HK-2 (cell line): ENCODE measurements at regions not wholly inside any gene's neighbourhood (a gene's known extent, or its start where the extent isn't known, plus 50 kb on each side); places are given as distances from the start of the nearest gene placed in this dataset.

Source experiments
- DNase-seq: peaks from one replicate; pipeline ENCODE4 v3.0.0-alpha.2; 2018; ENCODE audit not compliant: unreplicated experiment

- DNase-seq, result no peak
Observed at GRCh38 chr6:170084166-170084730, 206.6 kb downstream of the DLL1 start.

- DNase-seq, result no peak
Observed at GRCh38 chr6:170083236-170084051, 207.4 kb downstream of the DLL1 start.

GRCh38 chr6:170082531-170083187 is 208.2 kb downstream of the DLL1 start:
- no peak for DNase-seq

GRCh38 chr6:170082067-170082466 is 208.8 kb downstream of the DLL1 start:
- DNase-seq, result no peak

GRCh38 chr6:170081556-170081955 is 209.3 kb downstream of the DLL1 start:
- no peak for DNase-seq

DNA sequence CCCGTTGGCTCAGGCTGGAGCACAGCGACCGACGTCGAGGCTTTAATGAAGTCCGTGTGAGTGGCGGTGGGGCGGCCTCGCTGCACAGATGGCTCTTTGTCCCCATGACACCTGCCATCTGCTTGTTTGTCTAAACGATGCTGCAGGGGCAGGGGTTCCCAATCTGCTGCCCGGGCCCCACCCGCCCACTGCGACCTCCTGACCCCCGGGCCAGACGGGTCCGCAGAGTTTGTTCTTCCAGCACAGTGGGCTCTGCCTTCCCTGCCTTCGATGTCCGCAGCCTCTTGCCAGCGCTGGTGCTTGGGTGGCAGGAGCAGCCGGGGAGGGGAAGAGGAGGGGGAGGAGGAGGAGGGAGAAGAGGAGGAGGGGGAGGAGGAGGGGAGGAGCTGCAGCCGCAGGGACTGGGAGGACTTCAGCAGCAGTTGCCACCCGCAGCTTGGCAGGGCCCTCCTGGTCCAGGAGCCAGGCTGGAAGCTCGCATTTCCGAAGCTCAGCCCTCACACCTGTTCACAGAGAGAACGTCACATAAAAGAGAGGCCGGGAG is 210.0 kb downstream of the DLL1 start:
- no peak for DNase-seq

GRCh38 chr6:170080169-170080827 is 210.6 kb downstream of the DLL1 start:
- no peak for DNase-seq

GRCh38 chr6:170076466-170077165 is 214.3 kb downstream of the DLL1 start:
- DNase-seq, result no peak

GRCh38 chr6:170075659-170076223 is 215.1 kb downstream of the DLL1 start:
- DNase-seq, result no peak

DNA sequence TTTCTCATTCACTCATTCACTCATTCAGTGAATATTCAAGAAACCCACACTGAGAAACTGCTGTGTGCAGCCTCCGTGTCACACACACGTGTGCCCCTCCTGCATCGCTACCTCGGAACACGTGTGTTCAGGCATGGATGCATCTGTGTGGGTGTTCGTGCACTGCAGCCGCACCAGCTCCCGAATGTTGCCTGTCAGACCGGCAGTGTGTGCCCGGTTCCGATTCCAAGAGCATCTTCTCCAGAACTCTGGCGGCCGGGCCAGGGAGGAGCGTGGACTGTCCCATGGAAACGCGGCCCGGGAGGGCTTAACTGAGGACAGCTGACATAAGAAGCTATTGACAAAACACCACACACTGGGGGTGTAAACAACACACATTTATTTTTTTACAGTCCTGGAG is 216.0 kb downstream of the DLL1 start:
- DNase-seq, result no peak

DNA sequence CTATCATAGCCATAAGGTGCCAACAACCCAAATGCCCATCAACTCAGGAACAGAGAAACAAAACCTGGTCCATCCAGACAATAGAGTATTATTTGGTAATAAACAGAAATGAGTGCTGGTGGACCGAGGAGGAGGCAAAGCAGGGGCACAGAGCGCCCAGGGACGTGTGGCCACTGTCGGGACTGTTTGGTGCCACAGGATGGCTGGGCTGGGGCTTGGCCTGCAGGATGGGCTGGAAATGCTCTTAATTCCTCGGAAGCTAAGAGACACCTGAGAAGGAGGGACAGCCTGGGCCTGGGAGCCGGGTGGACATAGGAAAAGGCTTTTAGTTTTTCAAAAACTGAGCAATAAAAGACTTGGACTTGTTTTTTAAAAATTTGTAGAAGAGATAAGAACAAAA is 216.4 kb downstream of the DLL1 start:
- no peak for DNase-seq

DNA sequence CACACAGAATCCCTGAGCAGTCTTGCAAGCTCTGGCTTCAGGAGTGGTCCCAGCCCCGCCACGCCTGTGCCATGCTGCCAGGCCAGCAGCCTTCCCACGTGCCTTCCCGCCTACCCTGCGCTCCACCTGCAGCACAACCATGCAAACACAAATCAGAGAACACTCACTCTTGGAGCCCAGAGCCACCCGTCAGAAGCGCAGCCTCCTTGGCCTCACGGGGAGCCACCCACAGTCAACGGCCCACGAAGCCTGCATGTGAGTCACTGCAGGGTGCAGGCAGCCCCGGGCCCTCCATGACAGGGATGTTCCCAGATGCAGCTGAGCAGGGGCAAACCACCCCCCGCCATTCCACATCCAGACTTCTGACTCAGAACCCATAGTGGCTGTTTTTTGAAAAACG is 217.0 kb downstream of the DLL1 start:
- no peak for DNase-seq

DNA sequence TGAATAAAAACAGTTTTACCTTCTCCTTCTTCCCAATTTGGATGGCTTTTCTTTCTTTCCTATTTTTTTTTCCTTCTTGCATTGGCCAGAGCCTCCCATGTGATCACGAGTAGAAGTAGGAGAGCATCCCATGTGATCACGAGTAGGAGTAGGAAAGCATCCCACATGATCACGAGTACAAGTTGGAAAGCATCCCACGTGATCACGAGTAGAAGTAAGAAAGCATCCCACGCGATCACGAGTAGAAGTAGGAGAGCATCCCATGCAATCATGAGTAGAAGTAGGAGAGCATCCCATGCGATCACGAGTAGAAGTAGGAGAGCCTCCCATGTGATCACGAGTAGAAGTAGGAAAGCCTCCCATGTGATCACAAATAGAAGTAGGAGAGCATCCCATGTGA is 218.6 kb downstream of the DLL1 start:
- no peak for DNase-seq

DNA sequence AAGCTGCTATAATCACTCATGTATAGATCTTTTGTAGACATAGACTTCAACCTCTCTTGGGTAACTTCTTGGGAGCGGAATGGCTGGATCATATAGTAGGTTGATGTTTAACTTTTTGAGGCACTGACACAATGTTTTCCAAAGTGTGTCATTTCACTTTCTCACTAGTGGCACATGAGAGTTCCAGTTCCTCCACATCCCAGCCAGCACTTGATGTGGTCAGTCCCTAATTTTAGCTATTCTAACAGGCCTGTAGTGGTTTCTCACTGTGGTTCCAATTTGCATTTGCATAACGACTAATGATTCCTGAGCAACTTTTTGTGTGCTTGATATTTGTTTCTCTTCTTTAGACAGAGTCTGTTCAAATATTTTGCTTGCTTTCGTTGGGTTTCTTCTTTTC is 221.3 kb downstream of the DLL1 start:
- no peak for DNase-seq

DNA sequence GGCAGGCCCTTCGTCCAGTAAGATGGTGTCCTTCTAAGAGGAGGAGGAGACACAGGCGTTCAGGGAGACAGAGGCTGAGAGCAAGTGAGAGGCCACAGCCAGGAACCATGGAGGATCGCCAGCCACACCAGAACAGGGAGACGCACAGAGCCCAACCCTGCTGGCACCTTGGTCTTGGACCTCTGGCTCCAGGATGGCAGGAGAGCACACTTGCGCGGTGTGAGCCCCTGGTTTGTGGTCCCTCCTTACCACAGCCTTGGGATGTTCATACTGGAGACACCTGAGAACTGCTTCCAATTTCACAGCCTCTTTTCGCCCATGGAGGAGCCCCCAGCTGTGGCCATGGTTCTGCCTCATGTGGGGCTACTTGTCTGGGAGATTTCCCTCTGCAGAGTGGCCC is 222.4 kb downstream of the DLL1 start:
- DNase-seq, result no peak

DNA sequence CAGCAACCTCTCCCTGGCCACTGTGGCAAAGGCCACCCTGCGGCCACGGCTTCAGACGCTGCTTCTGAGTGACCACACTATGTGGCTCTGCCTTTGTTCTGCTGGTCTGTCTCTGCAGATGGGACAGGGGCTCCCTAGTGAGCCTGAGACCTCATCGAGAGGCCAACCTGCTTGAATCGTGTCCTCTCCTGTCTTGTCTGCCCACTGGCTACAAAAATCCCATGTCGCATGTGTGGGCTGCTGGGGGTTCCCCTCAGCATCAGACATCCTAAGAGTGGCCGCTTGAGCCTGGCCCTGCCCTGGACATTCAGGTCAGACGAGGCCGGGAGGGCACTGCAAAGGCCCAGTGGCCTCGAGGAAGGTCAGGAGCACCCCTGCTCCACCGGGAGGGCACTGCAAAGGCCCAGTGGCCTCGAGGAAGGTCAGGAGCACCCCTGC is 222.9 kb downstream of the DLL1 start:
- no peak for DNase-seq

DNA sequence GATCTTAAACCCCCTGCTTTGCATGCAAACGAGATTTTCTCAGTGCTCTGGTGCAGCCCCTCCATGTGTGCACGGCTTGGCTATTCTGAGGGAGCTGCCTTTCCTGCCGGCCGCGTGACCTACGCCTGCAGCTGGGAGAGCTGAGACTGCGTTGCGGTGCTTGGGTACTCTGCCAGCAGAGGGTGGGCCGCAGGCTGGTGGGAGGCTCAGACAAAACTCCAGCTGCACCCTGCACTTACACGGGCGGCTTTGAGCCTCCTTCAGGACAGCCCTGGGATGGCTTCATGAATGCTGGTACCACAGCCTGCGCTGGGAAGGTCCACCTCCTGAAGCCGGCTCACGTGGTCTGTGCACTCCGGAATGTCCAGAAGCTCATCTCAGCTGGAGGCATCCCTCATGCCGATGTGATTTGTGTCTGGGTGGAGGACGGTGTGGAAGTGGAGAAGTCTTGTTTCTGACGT is 223.7 kb downstream of the DLL1 start:
- DNase-seq, result no peak

DNA sequence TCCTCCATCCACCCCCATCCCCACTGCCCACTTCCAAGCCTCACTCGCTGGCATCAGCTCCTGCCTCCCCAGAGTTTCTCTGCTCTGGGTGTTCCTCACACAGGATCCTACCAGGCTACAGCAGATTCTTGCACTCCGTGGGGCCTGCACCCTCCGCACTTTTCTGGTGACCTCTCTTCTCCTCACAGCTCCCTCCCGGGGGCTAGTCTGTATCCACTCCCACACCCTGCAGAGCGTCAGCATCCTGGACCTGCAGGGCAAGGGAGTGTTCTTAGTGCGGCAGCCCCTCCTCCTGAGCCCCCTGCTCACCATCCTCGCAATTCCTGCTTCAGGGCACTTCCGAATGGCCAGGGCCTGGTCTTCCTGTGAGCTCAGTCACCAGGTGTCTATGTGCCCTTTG is 224.2 kb downstream of the DLL1 start:
- DNase-seq, result no peak

GRCh38 chr6:170063851-170064602 is 226.9 kb downstream of the DLL1 start:
- DNase-seq, result no peak

GRCh38 chr6:170063431-170063830 is 227.4 kb downstream of the DLL1 start:
- no peak for DNase-seq

- DNase-seq, result no peak
Observed at GRCh38 chr6:170062915-170063241, 228.0 kb downstream of the DLL1 start.
